Smooth muscle cell (in vitro differentiated cells): ENCODE measurements at regions not wholly inside any gene's neighbourhood (a gene's known extent, or its start where the extent isn't known, plus 50 kb on each side); places are given as distances from the start of the nearest gene placed in this dataset.
"Not testable (repeated sequence)": the region's sequence is repeated elsewhere in the genome, so short reads cannot be mapped to it uniquely, and the experiment has no call there.

ENCODE experiments used
- DNase-seq: peaks from one replicate; lab custom pipeline; 2025; ENCODE audit not compliant: unreplicated experiment; lab: John Stamatoyannopoulos, UW
- H2AFZ ChIP-seq: fragments of 200-600 bp; sonication (generic); 2 replicates; pipeline ENCODE4 v1.6.0; 2016; ENCODE audit warnings: antibody characterized with exemption, low read depth, mild to moderate bottlenecking
- H3F3A ChIP-seq: fragments of 200-600 bp; sonication (generic); 2 replicates; pipeline ENCODE4 v1.6.0; 2017; ENCODE audit warnings: antibody characterized with exemption, low read depth
- H3K27ac ChIP-seq: fragments of 200-600 bp; sonication (generic); 2 replicates; pipeline ENCODE4 v1.5.1; 2016; ENCODE audit warnings: low read depth, mild to moderate bottlenecking
- H3K27me3 ChIP-seq: fragments of 200-600 bp; sonication (generic); 2 replicates; pipeline ENCODE4 v1.6.1; 2016; ENCODE audit warnings: low read depth, mild to moderate bottlenecking
- H3K36me3 ChIP-seq: fragments of 200-600 bp; sonication (generic); 2 replicates; pipeline ENCODE4 v1.5.1; 2016; ENCODE audit warnings: low read depth
- H3K4me1 ChIP-seq: fragments of 200-600 bp; sonication (generic); 2 replicates; pipeline ENCODE4 v1.5.1; 2016; ENCODE audit warnings: low read depth
- H3K4me2 ChIP-seq: fragments of 200-600 bp; sonication (generic); 2 replicates; pipeline ENCODE4 v1.6.0; 2016; ENCODE audit warnings: mild to moderate bottlenecking
- H3K4me3 ChIP-seq: fragments of 200-600 bp; sonication (generic); 2 replicates; pipeline ENCODE4 v1.5.1; 2016; ENCODE audit warnings: mild to moderate bottlenecking
- H3K79me2 ChIP-seq: fragments of 200-600 bp; sonication (generic); 2 replicates; pipeline ENCODE4 v1.6.0; 2016; ENCODE audit warnings: low read depth, mild to moderate bottlenecking
- H3K9ac ChIP-seq: fragments of 200-600 bp; sonication (generic); 2 replicates; pipeline ENCODE4 v1.6.0; 2016; ENCODE audit warnings: low read depth
- H3K9me3 ChIP-seq: fragments of 200-600 bp; sonication (generic); replicated peaks from 2 replicates; pipeline ENCODE4 v1.5.1; 2016; ENCODE audit warnings: low read depth
- H4K20me1 ChIP-seq: fragments of 200-600 bp; sonication (generic); 2 replicates; pipeline ENCODE4 v1.6.0; 2016; ENCODE audit warnings: low read depth
- CTCF ChIP-seq: fragments of 200-600 bp; sonication (generic); IDR thresholded peaks from 2 replicates; pipeline ENCODE4 v1.5.1; 2017; ENCODE audit warnings: borderline replicate concordance, mild to moderate bottlenecking, antibody characterized with exemption; ENCODE audit not compliant: insufficient read depth, poor library complexity, severe bottlenecking
- WGBS: methylation state at CpG from one replicate; pipeline ENCODE4 v1.1.7; 2016; ENCODE audit warnings: low lambda C conversion rate; 5-methylcytosine and 5-hydroxymethylcytosine counted together

- Histone ChIP-seq H3K9me3 (no peaks in the 10 kb centered on the region), H3K79me2 (no peaks in the 10 kb centered on the region), H3K4me3 (no peak overlapping the region), H2AFZ (no peak overlapping the region), H3K27ac (no peak overlapping the region), H3K9ac (no peak overlapping the region), H4K20me1 (no peaks in the 10 kb centered on the region), H3F3A (no peaks in the 10 kb centered on the region), H3K4me1 (no peaks in the 10 kb centered on the region), H3K27me3 (no peaks in the 10 kb centered on the region), H3K4me2 (no peak overlapping the region), H3K36me3 (no peaks in the 10 kb centered on the region)
- 67% methylated on average over 2 of the region's 2 CpGs for WGBS
- no peak for DNase-seq
- TF ChIP-seq CTCF: no peak
These were observed 74.0 kb upstream of the ARRDC3 start for GRCh38 chr5:91456928-91457680.

GRCh38 chr5:91449083-91449482, 66.0 kb upstream of the ARRDC3 start:
- no peaks in the 10 kb centered on the region for H3K79me2 ChIP-seq
- no peaks in the 10 kb centered on the region for H3K27me3 ChIP-seq
- no peak overlapping the region for H3K4me3 ChIP-seq
- no peaks in the 10 kb centered on the region for H3K9me3 ChIP-seq
- H3F3A ChIP-seq: no peaks in the 10 kb centered on the region
- DNase-seq: no peak
- no peaks in the 10 kb centered on the region for H4K20me1 ChIP-seq
- H2AFZ ChIP-seq: no peak overlapping the region
- 100% methylated on average over 1 of the region's 1 CpG for WGBS
- TF ChIP-seq CTCF: no peak
- H3K4me2 ChIP-seq: no peak overlapping the region
- no peaks in the 10 kb centered on the region for H3K4me1 ChIP-seq
- H3K27ac ChIP-seq: no peak overlapping the region
- no peaks in the 10 kb centered on the region for H3K36me3 ChIP-seq
- H3K9ac ChIP-seq: no peak overlapping the region

GRCh38 chr5:91448079-91448478, 65.0 kb upstream of the ARRDC3 start:
- H3K9me3 ChIP-seq: not testable (repeated sequence)

GRCh38 chr5:91446880-91447279, 63.8 kb upstream of the ARRDC3 start:
- not testable (repeated sequence) for H3K4me3 ChIP-seq, H3K36me3 ChIP-seq, H3F3A ChIP-seq, H3K79me2 ChIP-seq, H4K20me1 ChIP-seq, DNase-seq, H3K4me2 ChIP-seq, H3K4me1 ChIP-seq, H3K27me3 ChIP-seq, H2AFZ ChIP-seq, H3K27ac ChIP-seq, H3K9me3 ChIP-seq, H3K9ac ChIP-seq
- WGBS: 88% methylated on average over 3 of the region's 3 CpGs

More at GRCh38 chr5:91448079-91448478, 65.0 kb upstream of the ARRDC3 start:
- H3F3A ChIP-seq, H2AFZ ChIP-seq, DNase-seq, H4K20me1 ChIP-seq, H3K27me3 ChIP-seq, H3K36me3 ChIP-seq, H3K4me3 ChIP-seq, H3K27ac ChIP-seq, H3K9ac ChIP-seq, H3K79me2 ChIP-seq, H3K4me2 ChIP-seq, H3K4me1 ChIP-seq: not testable (repeated sequence)
- 96% methylated on average over 2 of the region's 2 CpGs for WGBS
